ENCODE measurements at regions not wholly inside any gene's neighbourhood (a gene's known extent, or its start where the extent isn't known, plus 50 kb on each side); places are given as distances from the start of the nearest gene placed in this dataset.

GRCh38 chr4:125787707-125788106 is 473.0 kb downstream of the FAT4 start:
- TF ChIP-seq CTCF (IDR thresholded peaks at IDR 0.05) (no peak), EP300 (IDR thresholded peaks at IDR 0.05) (no peak)
